ENCODE measurements at regions not wholly inside any gene's neighbourhood (a gene's known extent, or its start where the extent isn't known, plus 50 kb on each side); places are given as distances from the start of the nearest gene placed in this dataset.

GRCh38 chr7:51757960-51758359 lies 441.4 kb upstream of the COBL start:
- BruUV-seq (replicated peaks): no TSS peak
- no peak for TF ChIP-seq CTCF (IDR thresholded peaks at IDR 0.05; ENCODE audit: unreplicated experiment)
- CTCF ChIA-PET: no interaction called here
- Mint-ChIP-seq H3K27me3 (ENCODE audit: unreplicated experiment) (no peaks in the 10 kb centered on the region), H3K36me3 (ENCODE audit: insufficient read depth, unreplicated experiment) (no peaks in the 10 kb centered on the region), H3K4me3 (ENCODE audit: low read depth, unreplicated experiment) (no peak overlapping the region), H3K4me1 (ENCODE audit: low read depth, unreplicated experiment) (no peaks in the 10 kb centered on the region), H3K9me3 (ENCODE audit: low read depth, unreplicated experiment) (no peaks in the 10 kb centered on the region), H3K27ac (ENCODE audit: unreplicated experiment) (no peak overlapping the region)
- no peak for DNase-seq
- intact Hi-C loops (cut with micrococcal nuclease; ENCODE audit: unreplicated experiment): no loop called here

- TF ChIP-seq CTCF (IDR thresholded peaks at IDR 0.05; ENCODE audit: unreplicated experiment): no peak
- Mint-ChIP-seq H3K9me3 (ENCODE audit: low read depth, unreplicated experiment) (peaks cover 5% of the 10 kb centered on the region), H3K27me3 (ENCODE audit: unreplicated experiment) (peaks cover 7% of the 10 kb centered on the region), H3K4me3 (ENCODE audit: low read depth, unreplicated experiment) (no peak overlapping the region), H3K27ac (ENCODE audit: unreplicated experiment) (no peak overlapping the region), H3K36me3 (ENCODE audit: insufficient read depth, unreplicated experiment) (no peaks in the 10 kb centered on the region), H3K4me1 (ENCODE audit: low read depth, unreplicated experiment) (no peaks in the 10 kb centered on the region)
- intact Hi-C loops (cut with micrococcal nuclease; ENCODE audit: unreplicated experiment): loop anchor here (10.0 kb wide), 1 partner anchor 62 kb away; no protein-coding TSS in a partner anchor
- no TSS peak for BruUV-seq (replicated peaks)
- no peak for DNase-seq
- CTCF ChIA-PET: no interaction called here
These were observed 416.3 kb upstream of the COBL start for GRCh38 chr7:51732951-51733350.

DNA sequence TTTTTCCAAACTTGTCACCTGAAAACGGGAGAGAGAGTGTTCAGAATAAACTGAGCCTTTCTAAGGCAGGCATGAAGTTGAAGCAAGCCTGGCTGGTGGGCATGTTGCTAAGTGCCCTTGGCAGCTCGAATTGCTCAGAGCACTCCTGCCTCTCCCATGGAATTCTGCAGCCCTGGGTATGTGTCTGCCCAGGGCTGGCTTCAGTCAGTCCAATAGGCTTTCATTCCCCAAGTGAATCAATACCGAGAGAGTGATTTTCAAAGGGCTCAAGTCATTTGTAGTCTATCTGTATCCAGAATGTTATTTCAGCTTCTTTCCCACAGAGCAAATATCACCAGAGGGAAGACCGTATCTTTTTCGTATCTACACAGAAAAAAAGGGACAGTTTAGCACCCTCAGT lies 415.5 kb upstream of the COBL start:
- Mint-ChIP-seq H3K36me3 (ENCODE audit: insufficient read depth, unreplicated experiment) (no peaks in the 10 kb centered on the region), H3K27me3 (ENCODE audit: unreplicated experiment) (no peaks in the 10 kb centered on the region), H3K4me1 (ENCODE audit: low read depth, unreplicated experiment) (no peaks in the 10 kb centered on the region), H3K4me3 (ENCODE audit: low read depth, unreplicated experiment) (no peak overlapping the region), H3K9me3 (ENCODE audit: low read depth, unreplicated experiment) (peaks cover 5% of the 10 kb centered on the region), H3K27ac (ENCODE audit: unreplicated experiment) (no peak overlapping the region)
- DNase-seq: no peak
- CTCF ChIA-PET: no interaction called here
- intact Hi-C loops (cut with micrococcal nuclease; ENCODE audit: unreplicated experiment): loop anchor here (10.0 kb wide), 1 partner anchor 63 kb away; no protein-coding TSS in a partner anchor
- no peak for TF ChIP-seq CTCF (IDR thresholded peaks at IDR 0.05; ENCODE audit: unreplicated experiment)
- BruUV-seq (replicated peaks): no TSS peak

DNA sequence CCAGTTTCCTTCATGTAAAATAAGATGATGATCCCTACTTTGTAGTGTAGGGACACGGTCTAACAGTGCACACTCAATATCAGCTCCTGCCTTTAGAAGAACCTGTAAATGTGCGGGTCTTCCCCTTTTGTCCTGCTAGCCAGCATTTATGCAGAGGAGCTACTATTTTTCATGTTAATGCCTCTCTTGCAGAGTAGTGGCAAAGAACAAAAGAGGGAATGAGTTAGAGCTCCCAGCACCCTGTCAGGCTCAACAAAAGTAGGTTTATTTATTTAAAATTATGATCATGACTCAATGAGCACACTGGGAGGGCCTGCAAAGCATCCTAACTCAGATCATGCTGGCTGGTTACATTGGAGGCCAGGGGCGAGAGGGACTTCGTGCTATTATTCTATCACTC lies 414.5 kb upstream of the COBL start:
- no peaks in the 10 kb centered on the region for H3K36me3 Mint-ChIP-seq (ENCODE audit: insufficient read depth, unreplicated experiment)
- H3K27ac Mint-ChIP-seq (ENCODE audit: unreplicated experiment): no peak overlapping the region
- DNase-seq: no peak
- no peak for TF ChIP-seq CTCF (IDR thresholded peaks at IDR 0.05; ENCODE audit: unreplicated experiment)
- no TSS peak for BruUV-seq (replicated peaks)
- intact Hi-C loops (cut with micrococcal nuclease; ENCODE audit: unreplicated experiment): loop anchor here (10.0 kb wide), 1 partner anchor 64 kb away; no protein-coding TSS in a partner anchor
- CTCF ChIA-PET: no interaction called here
- H3K4me3 Mint-ChIP-seq (ENCODE audit: low read depth, unreplicated experiment): no peak overlapping the region
- peaks cover 5% of the 10 kb centered on the region for H3K9me3 Mint-ChIP-seq (ENCODE audit: low read depth, unreplicated experiment)
- H3K27me3 Mint-ChIP-seq (ENCODE audit: unreplicated experiment): no peaks in the 10 kb centered on the region
- no peaks in the 10 kb centered on the region for H3K4me1 Mint-ChIP-seq (ENCODE audit: low read depth, unreplicated experiment)

Data from Calu3 (cell line).